Liver (tissue), 8 donors: ENCODE measurements at regions not wholly inside any gene's neighbourhood (a gene's known extent, or its start where the extent isn't known, plus 50 kb on each side); places are given as distances from the start of the nearest gene placed in this dataset.

Experiments used
- DNase-seq: peaks from one replicate; pipeline ENCODE4 v3.0.0-alpha.2; 2017; ENCODE audit warnings: low spot score
- H3K27ac ChIP-seq, 2 donors: one replicate each; pipeline ENCODE4 v1.7.0; 2013; ENCODE audit warnings: inconsistent platforms in 2 of 2, low read length in 2 of 2, control low read depth in 1 of 2, low read depth in 1 of 2, mild to moderate bottlenecking in 1 of 2
- H3K27me3 ChIP-seq, 4 donors: one replicate each; pipeline versions ENCODE4 v1.6.1 to v1.7.0; 2013; ENCODE audit warnings: low read length in 3 of 4, inconsistent platforms in 1 of 4, mild to moderate bottlenecking in 1 of 4, moderate library complexity in 1 of 4; ENCODE audit not compliant: control insufficient read depth in 4 of 4, insufficient read depth in 4 of 4
- H3K36me3 ChIP-seq, 4 donors: one replicate each; pipeline versions ENCODE4 v1.6.1 to v1.7.0; 2013; ENCODE audit warnings: low read length in 3 of 4, mild to moderate bottlenecking in 3 of 4, low read depth in 1 of 4, moderate library complexity in 1 of 4; ENCODE audit not compliant: control insufficient read depth in 4 of 4, insufficient read depth in 3 of 4
- H3K4me1 ChIP-seq, 4 donors: one replicate each; pipeline versions ENCODE4 v1.6.1 to v1.7.0; 2013; ENCODE audit warnings: low read length in 3 of 4, mild to moderate bottlenecking in 3 of 4, moderate library complexity in 1 of 4; ENCODE audit not compliant: control insufficient read depth in 4 of 4, insufficient read depth in 4 of 4
- H3K4me3 ChIP-seq, 3 donors: one replicate each; pipeline versions ENCODE4 v1.6.1 to v1.7.0; 2013; ENCODE audit warnings: low read length in 3 of 3, control low read depth in 1 of 3, low read depth in 1 of 3, mild to moderate bottlenecking in 1 of 3
- H3K9ac ChIP-seq, 2 donors: one replicate each; pipeline ENCODE4 v1.7.0; 2013; ENCODE audit warnings: low read length in 2 of 2, mild to moderate bottlenecking in 2 of 2, moderate library complexity in 2 of 2, control low read depth in 1 of 2, low read depth in 1 of 2
- H3K9me3 ChIP-seq, 4 donors: one replicate each; pipeline versions ENCODE4 v1.6.1 to v1.7.0; 2013; ENCODE audit warnings: low read length in 3 of 4; ENCODE audit not compliant: control insufficient read depth in 4 of 4
- CTCF ChIP-seq: fragments of 150-350 bp; IDR thresholded peaks from 2 replicates; pipeline ENCODE4 v1.5.1; 2017; ENCODE audit warnings: improper control_type of control experiment, low read depth, low read length; ENCODE audit not compliant: missing input control
- EGR1 ChIP-seq, 2 donors: IDR thresholded peaks; 2 replicates each; pipeline ENCODE4 v1.6.1; 2016 to 2018; ENCODE audit warnings: antibody characterized with exemption in 2 of 2, low read depth in 2 of 2
- FOXA2 ChIP-seq: IDR thresholded peaks from 2 replicates; pipeline ENCODE4 v1.6.1; 2016; ENCODE audit warnings: antibody characterized with exemption
- GABPA ChIP-seq, 2 donors: IDR thresholded peaks in 1 of 2; conservative IDR thresholded peaks in 1 of 2; 2 replicates each; pipeline ENCODE4 v1.6.1; 2016; ENCODE audit warnings: antibody characterized with exemption in 2 of 2, mild to moderate bottlenecking in 1 of 2, moderate library complexity in 1 of 2
- HNF4G ChIP-seq: IDR thresholded peaks from 2 replicates; pipeline ENCODE4 v1.6.1; 2016; ENCODE audit warnings: antibody characterized with exemption
- JUND ChIP-seq, 2 donors: IDR thresholded peaks; 2 replicates each; pipeline ENCODE4 v1.6.1; 2016; ENCODE audit warnings: antibody characterized with exemption in 2 of 2
- NR2F2 ChIP-seq: IDR thresholded peaks from 2 replicates; pipeline ENCODE4 v1.6.1; 2016; ENCODE audit warnings: antibody characterized with exemption
- RAD21 ChIP-seq, 2 donors: IDR thresholded peaks; 2 replicates each; pipeline ENCODE4 v1.6.1; 2016; ENCODE audit warnings: antibody characterized with exemption in 2 of 2, mild to moderate bottlenecking in 2 of 2
- REST ChIP-seq: IDR thresholded peaks from 2 replicates; pipeline ENCODE4 v1.6.1; 2016; ENCODE audit warnings: antibody characterized with exemption, mild to moderate bottlenecking
- TAF1 ChIP-seq: conservative IDR thresholded peaks from 2 replicates; pipeline ENCODE4 v1.6.1; 2016; ENCODE audit warnings: antibody characterized with exemption, mild to moderate bottlenecking
- ZBTB33 ChIP-seq: IDR thresholded peaks from 2 replicates; pipeline ENCODE4 v1.6.1; 2016; ENCODE audit warnings: antibody characterized with exemption
- WGBS: extraction: QIAGEN DNeasy Blood & Tissue Kit; methylation state at CpG from one replicate; pipeline ENCODE4 v1.1.7; 2013; 5-methylcytosine and 5-hydroxymethylcytosine counted together
- TF ChIP-seq, protein P1 (sequence below): IDR thresholded peaks from 2 replicates; pipeline ENCODE4 v1.6.1; 2016; ENCODE audit warnings: antibody characterized with exemption
- TF ChIP-seq, protein P2 (sequence below): IDR thresholded peaks from 2 replicates; pipeline ENCODE4 v1.6.1; 2016; ENCODE audit warnings: antibody characterized with exemption
- donor health status: healthy.
- donor health status: healthy.
- donor health status: healthy.
- donor health status: healthy.
- donor health status: healthy.

- WGBS = 87% methylated on average over 2 of the region's 2 CpGs
Measured at GRCh38 chr4:122046255-122046654, 94.4 kb upstream of the TRPC3 start.

DNA sequence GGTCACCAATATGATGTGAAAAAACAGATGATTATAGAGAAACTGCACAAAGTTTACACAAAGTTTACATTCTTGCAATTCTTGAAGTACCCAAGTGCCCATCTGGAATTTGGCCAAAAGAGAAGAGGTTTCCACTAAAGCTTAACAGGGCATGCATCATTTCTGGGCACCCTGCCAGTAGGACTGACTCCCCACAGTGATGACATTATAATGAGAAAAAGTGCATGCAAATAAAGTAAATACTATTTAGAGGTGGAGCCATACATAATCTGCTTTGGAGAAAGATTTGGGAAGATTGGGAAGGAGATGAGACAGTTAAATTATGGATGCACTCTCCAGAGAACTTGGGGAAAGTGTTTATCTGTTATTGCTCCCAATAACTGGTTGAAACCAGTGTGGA, 93.7 kb upstream of the TRPC3 start:
- TF ChIP-seq HNF4G (no peak), ZBTB33 (no peak), RAD21 (IDR thresholded peaks at IDR 0.05) (no peak), NR2F2 (no peak), EGR1 (IDR thresholded peaks at IDR 0.05; ENCODE audit: low read depth in 2 of 2) (no peak), TAF1 (no peak), GABPA (IDR thresholded peaks at IDR 0.05 in 1 of 2, conservative IDR thresholded peaks at IDR 0.05 in 1 of 2) (no peak), REST (no peak)
- Histone ChIP-seq H3K36me3 (no peaks in the 10 kb centered on the region), H3K4me3 (no peak overlapping the region), H3K27me3 (no peaks in the 10 kb centered on the region), H3K4me1 (no peaks in the 10 kb centered on the region), H3K9ac (no peak overlapping the region), H3K27ac (no peak overlapping the region), H3K9me3 (no peaks in the 10 kb centered on the region)
- no peak for DNase-seq

More at GRCh38 chr4:122046255-122046654, 94.4 kb upstream of the TRPC3 start:
- DNase-seq = no peak
- TF ChIP-seq TAF1 (no peak), JUND (IDR thresholded peaks at IDR 0.05) (no peak), ZBTB33 (no peak), HNF4G (no peak), NR2F2 (no peak), FOXA2 (no peak), CTCF (no peak)
- TF ChIP-seq, protein P1, sequence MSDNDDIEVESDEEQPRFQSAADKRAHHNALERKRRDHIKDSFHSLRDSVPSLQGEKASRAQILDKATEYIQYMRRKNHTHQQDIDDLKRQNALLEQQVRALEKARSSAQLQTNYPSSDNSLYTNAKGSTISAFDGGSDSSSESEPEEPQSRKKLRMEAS = no peak
- TF ChIP-seq, protein P2, sequence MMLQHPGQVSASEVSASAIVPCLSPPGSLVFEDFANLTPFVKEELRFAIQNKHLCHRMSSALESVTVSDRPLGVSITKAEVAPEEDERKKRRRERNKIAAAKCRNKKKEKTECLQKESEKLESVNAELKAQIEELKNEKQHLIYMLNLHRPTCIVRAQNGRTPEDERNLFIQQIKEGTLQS = no peak
- Histone ChIP-seq H3K36me3 (no peaks in the 10 kb centered on the region), H3K27me3 (no peaks in the 10 kb centered on the region), H3K9ac (no peak overlapping the region), H3K4me1 (no peaks in the 10 kb centered on the region), H3K4me3 (no peak overlapping the region), H3K9me3 (no peaks in the 10 kb centered on the region), H3K27ac (no peak overlapping the region)
